Activated CD4-positive, alpha-beta T cell treated with anti-CD3 and anti-CD28 coated beads, Interleukin-2, amount 50 U/mL, for 16 hours (primary cell): ENCODE measurements at regions not wholly inside any gene's neighbourhood (a gene's known extent, or its start where the extent isn't known, plus 50 kb on each side); places are given as distances from the start of the nearest gene placed in this dataset.

ENCODE experiments used
- DNase-seq: peaks from one replicate; pipeline ENCODE4 v3.0.0-alpha.2; 2020

GRCh38 chr14:101234244-101234937 lies 326.9 kb upstream of the DIO3 start:
- no peak for DNase-seq

DNA sequence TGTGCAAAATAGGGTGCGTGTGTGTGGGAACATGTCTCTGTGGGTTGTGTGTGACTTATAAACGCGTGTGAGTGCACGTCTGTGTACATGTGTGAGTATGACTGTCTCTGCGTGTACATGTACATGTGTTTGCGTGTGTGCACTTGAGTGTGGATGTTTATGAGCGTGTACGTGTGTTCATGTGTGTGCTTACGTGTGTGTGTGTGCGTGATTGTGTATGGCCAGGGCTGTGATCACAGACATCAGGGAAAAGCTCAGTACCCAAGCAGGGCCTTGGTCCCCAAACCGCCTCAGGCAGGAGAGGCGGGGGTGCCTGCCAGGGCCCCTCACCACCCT lies 326.3 kb upstream of the DIO3 start:
- no peak for DNase-seq

GRCh38 chr14:101235335-101236103 lies 325.8 kb upstream of the DIO3 start:
- peak; percentile 35 for DNase-seq

- DNase-seq, result no peak
Observed at GRCh38 chr14:101236496-101237251, 324.6 kb upstream of the DIO3 start.

DNA sequence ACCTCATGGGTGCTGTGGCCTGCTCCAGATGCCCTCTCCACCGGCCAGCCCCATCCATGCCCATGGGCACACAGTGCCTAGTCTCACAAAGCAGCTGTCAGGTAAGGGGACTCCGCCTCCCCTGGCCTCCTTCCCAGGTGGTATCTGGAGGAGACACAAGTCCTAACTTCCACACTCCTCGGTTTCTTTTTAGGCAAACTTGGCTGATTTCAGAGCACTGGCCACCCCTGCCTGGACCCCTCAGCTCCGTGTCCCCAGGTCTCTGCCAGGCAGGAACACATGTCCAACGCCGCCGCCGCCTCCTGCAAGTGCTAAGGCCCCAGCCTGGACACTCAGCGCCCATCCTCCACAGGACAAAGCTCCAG lies 324.1 kb upstream of the DIO3 start:
- DNase-seq, result no peak

DNA sequence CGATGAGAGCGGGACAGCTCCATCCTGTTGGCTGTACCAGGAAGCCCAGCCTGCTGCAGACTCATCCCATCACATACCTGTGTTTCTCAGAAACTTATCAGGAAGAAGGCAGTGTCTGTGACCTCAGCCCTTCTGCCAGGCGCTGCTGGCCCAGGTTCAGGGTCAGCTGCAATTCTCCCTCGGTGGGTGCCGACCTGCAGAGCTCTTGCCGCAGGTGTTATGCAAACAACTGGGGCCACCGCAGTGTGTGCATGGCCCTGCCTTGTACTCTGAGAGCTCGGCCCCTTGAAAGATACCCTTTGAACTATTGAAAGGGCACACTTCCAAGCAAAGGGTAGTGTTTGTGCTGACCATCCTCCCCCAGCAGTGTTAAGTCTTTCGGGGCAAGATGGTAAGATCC lies 322.2 kb upstream of the DIO3 start:
- no peak for DNase-seq

GRCh38 chr14:101241147-101241546 lies 320.1 kb upstream of the DIO3 start:
- no peak for DNase-seq

- DNase-seq, result no peak
Observed at GRCh38 chr14:101241807-101242278, 319.5 kb upstream of the DIO3 start.

DNA sequence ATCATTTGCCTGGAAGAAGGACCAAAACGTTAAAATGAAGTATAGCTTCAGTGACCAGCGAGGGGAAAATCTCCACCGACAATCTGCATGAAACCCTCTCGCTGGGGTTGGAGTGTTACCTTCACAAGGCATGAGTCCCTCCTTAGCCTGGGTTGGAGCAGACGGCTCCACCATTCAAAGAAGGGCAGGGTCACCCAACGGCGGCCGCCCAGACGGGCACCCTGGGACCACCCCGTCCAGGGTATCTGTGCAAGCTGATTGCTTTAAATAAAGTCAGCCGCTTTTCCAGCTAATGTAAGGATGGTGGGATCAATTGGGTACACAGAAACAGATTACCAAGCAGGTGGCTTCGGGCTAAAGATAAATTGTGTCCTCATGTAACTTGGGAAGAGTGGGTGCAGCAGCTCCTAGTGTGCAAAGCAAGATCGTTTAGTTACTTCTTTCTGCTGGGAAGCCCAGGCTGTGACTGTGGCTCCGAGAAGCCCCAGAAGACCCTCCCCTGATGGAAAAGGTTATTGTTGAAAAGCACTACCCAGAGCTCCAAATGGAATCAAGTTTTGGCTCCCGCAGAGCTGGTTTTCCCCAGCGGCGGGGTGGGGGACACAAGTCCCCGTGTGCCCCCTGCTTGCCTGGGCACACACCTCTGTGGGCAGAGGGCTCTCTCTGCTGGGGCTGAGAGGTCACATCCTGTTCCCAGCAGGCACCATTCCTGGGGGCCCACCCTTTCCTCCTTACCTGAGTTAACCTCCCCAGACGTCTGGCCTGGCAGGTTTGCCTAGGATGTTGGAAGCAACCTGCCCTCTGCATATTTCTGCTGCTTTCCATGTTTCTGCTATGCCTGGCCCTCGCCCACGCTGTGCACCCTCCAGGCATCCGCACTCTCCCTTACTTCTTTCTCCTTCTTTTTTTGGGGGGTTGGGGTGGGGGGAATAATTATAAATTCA lies 318.6 kb upstream of the DIO3 start:
- DNase-seq, result no peak

DNA sequence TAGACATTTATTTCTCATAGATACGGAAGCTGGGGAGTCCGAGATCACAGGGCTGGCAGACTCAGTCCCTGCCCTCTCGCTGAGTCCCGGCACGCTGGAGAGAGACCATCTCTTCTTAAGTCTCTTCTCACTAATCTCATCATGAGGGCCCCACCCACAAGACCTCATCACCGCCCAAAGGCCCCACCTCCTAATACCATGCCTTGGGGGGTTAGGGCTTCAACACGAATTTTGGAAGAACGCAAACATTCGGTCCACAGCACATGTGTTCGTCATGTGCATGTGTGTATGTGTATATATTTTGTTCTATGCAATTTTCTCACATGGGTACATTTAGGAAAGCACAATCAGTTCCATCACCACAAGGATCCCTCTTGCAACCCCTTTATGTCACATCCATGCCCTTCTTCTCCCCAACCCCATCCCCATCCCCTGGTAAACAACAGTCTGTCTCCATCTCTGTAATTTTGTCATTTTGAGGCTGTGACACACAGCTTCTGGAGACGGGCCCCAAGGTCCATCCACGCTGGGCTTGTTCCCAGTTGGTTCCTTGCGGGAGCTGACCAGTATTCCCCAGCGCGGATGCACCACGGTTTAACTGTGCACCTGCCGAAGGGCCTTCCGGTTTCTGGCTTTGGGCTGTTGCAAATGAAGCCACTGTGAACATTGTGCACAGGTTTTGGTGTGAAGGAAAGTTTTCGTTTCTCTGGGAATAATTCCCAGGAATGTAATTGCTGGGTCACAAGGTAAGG lies 317.5 kb upstream of the DIO3 start:
- no peak for DNase-seq

- DNase-seq, result no peak
Observed at GRCh38 chr14:101246894-101247841, 314.1 kb upstream of the DIO3 start.

GRCh38 chr14:101247842-101248725 lies 313.2 kb upstream of the DIO3 start:
- no peak for DNase-seq

DNA sequence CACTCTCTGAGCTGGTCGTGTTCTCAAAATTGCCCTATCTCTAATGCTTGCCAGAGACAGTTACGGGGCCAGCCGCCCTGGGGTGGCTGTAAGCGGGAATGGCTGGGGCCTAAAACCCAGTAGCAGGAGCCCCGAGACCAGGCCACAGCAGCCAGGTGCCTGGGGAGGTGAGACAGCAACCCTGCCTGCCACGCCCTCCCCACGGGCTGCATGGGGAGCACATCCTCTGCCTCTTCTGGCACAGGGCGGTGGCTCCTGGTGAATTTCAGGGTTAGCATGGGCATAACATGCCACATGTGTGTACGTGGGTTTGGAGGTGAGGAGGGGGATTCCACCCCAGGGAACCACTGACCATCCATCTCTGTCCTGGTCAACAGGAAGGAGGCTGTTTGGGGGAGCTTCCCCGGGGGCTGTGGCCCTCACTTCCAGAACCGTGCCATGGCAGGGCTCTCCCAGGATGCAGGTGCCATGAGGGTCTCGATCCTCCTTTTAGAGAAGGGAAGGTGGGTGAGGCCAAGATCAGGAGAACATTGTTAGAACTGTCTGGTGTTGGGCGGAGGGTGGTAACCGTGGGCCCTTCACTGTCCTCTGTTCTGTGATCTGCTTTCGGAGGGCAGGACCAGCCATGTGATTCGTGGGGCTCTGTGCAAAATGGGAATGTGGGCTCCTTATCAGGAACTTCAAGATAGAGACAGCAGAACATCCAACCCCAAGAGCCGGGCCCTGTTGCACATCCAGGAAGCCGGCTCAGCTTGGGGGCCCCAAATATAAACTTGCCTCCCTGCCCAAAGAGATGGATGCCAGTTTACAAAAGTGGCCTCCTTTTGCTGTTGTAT lies 312.2 kb upstream of the DIO3 start:
- no peak for DNase-seq

GRCh38 chr14:101249676-101250036 lies 311.6 kb upstream of the DIO3 start:
- no peak for DNase-seq

GRCh38 chr14:101250336-101250947 lies 310.9 kb upstream of the DIO3 start:
- DNase-seq, result no peak

- DNase-seq, result no peak
Observed at GRCh38 chr14:101250948-101251811, 310.1 kb upstream of the DIO3 start.

GRCh38 chr14:101251812-101252442 lies 309.4 kb upstream of the DIO3 start:
- DNase-seq, result no peak
